NCI-H82 treated with DMSO at 0.1 percent for 48 hours (cell line): ENCODE measurements at regions not wholly inside any gene's neighbourhood (a gene's known extent, or its start where the extent isn't known, plus 50 kb on each side); places are given as distances from the start of the nearest gene placed in this dataset.
"Not testable (repeated sequence)": the region's sequence is repeated elsewhere in the genome, so short reads cannot be mapped to it uniquely, and the experiment has no call there.

ENCODE experiments used
- DNase-seq: peaks from one replicate; lab custom pipeline; 2025; ENCODE audit not compliant: unreplicated experiment; lab: John Stamatoyannopoulos, UW

DNA sequence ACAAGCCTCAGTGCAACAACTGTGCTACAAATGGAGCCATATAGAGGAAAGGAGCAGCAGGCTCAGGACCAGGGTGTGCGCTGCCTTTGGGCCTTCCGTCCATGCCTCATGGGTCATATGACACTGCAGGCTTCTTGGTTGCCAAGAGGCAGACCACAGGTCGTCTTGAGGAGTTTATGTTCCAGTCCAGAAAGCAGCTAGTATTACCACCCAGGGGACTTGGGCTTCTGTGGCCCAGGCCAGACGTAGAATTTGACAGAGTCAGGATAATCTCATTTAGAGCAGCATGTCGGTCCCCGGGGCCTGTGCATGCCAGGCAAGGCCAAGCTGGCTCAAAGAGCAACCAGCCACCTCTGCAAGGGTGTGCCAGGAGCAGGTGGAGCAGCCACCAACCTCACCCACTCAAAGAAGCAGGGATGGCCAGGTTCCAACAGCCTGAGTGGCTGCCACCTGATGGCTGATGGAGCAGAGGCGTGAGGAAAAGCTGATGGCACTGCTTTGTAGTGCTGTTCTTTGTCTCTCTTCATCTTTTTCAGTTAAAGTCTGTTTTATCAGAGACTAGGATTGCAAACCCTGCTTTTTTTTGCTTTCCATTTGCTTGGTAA, 109.1 kb downstream of the CCDC74A start:
- DNase-seq = not testable (repeated sequence)

DNA sequence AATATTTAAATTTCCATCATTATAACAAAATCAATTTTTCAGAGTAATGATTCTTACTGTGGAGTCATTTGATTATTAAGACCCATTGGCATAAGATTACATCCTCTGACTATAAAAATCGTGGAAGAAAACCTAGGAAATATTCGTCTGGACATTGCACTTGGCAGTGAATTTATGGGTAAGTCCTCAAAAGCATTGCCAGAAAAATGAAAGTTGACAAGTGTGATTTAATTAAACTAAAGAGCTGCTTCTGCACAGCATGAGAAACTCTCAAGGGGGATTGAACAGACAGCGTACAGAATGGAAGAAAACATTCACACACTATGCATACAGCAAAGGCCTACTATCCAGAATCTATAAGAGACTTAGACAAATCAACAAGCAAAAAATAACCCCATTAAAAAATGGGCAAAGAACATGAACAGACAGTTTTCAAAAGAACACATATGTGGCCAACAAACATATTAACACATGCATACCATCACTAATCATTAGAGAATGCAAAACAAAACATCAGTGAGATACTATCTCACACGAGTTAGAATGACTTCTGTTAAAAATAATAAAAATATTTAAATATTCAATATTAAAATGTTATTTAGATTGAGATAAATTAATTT, 111.4 kb downstream of the CCDC74A start:
- not testable (repeated sequence) for DNase-seq

DNA sequence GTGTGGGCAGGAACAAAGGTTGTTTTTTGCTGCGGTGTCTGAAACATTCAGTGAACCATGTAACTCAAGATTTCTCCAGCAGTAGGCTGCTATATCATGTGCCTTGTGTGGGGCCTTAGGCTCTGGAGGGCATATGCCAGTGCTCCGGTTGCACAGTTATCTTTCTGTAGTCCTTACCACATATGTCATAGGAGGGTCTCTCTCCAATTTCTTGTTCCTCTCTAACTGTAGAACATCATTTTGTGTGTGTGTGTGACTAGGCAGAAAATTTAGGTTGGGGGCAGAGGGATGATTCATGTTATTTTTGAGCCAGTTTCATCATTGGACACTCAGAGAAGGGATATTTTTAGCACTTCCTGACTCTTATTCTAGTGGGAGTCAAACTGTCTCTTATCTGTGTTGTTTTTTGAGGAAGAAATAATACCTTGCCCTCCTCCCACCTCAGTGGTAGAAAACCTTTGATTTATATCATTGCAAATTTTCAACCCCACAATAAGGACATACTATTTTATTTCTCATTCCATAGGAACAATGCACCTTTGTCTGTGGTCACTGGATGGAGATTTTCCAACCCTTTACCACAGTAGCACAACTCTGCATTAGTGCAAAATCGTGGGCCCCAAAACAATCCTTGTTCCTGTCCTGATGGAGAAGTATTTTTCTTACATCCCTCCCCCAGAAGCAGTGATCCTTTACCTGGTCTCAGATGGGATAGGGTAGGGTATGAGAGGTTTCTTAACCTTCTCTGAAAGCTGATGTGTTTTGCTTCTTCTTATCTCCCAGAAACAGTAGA, 113.9 kb downstream of the CCDC74A start:
- DNase-seq = no peak

- not testable (repeated sequence) for DNase-seq
These were observed 115.5 kb downstream of the CCDC74A start for GRCh38 chr2:131643180-131643579.

DNA sequence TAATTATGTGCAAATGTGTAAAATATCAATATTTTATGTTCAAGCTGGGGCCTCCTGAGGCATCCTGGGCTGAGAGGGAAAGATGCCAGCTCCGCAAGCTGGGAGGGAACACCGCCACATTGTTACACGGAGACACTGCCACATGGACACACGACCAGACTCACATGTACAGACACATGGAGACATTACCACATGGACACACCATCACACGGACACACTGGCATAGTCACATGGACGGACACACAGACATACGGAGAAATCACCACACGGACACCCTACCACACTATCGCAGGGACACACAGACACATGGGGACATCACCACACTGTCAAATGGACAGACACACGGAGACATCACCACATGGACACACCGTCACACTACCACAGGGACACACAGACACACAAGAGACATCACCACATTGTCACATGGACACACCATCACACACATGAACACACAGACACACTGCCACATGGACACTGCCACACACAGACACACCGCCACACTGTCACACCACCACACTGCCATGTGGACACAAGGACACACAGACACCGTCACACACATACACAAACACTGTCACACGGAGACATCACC, 117.6 kb downstream of the CCDC74A start:
- no peak for DNase-seq

DNA sequence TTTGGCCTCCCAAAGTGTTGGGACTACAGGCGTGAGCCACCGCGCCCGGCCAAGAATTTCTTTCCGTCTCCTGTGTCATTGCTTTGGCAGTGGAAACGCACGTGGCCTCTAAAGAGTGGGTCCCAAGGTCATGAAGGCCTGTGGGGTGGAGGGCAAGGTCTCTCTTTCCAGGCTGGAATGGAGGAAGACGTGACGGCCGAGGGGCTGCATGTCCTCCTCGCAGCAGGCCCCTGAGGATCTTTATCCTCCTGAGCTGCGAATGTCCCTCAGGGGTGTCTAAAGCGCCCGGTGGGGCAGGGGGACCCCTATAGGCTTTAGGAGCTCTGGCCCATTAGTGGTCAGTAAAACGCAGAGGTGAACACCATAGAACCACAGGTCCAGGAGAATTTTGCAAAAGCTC, 118.5 kb downstream of the CCDC74A start:
- DNase-seq = not testable (repeated sequence)

GRCh38 chr2:131646669-131647297, 119.1 kb downstream of the CCDC74A start:
- no peak for DNase-seq

- not testable (repeated sequence) for DNase-seq
These were observed 120.9 kb downstream of the CCDC74A start for GRCh38 chr2:131648565-131648964.

- not testable (repeated sequence) for DNase-seq
These were observed 124.6 kb downstream of the CCDC74A start for GRCh38 chr2:131652246-131652645.

DNA sequence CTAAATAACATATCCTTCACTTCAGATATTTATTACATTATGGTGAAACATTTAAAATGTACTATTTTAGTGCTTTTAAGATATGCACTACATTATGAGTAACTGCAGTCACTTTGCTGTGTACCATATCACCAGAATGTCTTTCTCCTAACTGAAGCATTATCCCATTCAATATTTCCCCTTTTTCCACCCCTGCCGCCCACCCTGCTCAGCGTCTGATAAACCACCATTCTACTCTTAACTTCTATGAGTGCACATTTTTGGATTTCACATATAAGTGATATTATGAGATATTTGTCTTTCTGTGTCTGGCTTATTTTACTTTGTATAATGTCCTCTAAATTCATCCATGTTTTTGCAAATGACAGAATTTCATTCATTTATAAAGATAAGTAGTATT, 126.4 kb downstream of the CCDC74A start:
- DNase-seq = not testable (repeated sequence)

DNA sequence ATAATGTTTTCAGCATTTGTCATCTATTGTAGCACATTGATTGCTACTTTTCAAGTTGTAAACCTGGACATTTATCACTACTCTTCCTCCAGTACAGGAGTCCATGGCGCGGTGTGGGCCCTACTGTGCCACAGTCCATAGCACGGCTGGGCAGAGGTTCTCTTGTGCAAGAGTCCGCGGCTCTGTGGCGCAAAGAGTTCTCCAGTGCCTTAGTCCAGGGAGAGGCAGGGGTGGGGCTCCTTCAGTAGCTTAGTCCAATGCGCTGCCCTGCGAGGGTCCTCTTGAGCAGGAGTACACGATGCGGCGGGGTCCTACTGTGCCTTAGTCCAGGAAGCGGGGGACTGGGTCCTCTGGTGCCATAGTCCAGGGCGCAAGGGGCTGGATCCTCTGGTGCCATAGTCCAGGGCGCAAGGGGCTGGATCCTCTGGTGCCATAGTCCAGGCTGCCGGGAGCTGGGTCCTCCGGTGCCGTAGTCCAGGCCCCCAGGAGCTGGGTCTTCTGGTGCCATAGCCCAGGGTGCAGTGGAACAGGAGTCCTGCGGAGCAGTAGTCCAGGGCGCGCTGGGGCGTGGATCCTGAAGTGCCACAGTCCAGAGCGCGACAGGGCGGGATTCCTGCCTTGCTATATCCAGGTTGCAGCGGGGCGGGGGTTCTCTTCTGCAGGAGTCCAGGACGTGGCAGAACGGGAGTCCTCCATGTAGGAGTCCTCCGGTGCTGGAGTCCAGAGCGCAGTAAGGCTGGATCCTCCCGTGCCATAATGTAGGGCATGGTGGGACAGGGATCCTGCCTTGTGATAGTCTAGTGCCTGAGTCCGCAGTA, 129.3 kb downstream of the CCDC74A start:
- DNase-seq = no peak

- DNase-seq = no peak
These were observed 130.4 kb downstream of the CCDC74A start for GRCh38 chr2:131657895-131658768.

DNA sequence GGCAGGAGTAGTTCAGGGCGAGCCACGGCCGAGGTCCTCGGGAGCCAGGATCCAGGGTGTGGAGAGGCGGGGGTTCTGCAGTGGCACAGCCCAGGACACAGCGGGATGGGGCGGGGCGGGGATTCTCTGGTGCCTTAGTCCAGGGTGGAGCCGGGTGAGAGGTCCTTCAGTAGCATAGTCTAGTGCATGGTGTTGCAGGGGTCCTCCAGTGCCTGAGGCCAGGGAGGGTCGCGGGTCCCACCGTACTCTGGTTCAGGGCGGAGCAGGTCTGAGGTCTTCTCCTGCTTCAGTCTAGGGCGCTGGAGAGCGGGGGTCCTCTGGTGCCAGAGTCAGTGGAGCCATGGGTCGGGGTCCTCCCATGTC, 131.1 kb downstream of the CCDC74A start:
- DNase-seq = no peak

GRCh38 chr2:131659168-131659572, 131.5 kb downstream of the CCDC74A start:
- DNase-seq = no peak

DNA sequence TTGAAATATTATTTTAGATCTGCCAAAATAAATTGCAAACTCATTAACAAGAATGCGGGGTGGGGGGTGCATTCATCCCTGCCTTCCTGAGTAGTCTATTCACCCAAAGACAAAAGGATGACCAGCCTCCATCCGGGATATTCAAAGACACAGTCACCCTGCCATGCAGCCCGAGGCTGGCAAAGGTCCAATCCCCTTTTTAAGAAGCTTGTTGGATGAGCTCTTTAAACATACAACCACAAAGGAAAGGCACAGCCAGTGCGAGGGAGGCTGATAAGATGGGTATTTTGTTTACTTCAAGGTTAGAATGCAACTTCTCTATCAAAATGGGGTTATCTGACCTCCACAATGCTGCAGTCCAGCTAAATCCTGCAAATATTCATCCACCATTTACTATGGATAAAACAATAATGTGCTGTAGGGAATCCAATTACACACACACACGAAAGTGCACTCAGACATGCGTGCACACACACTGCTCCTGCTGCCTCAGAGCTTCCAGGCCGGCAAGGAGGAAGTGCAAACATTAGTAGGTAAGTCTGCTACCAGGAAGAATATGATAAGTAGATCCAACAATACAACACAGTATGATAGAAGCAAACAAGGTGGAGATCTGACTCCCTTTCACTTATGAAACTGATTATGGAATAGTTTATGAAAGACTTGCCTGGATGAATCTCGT, 133.6 kb downstream of the CCDC74A start:
- DNase-seq = peak; percentile 42

GRCh38 chr2:131661884-131662535, 134.3 kb downstream of the CCDC74A start:
- not testable (repeated sequence) for DNase-seq

GRCh38 chr2:131663501-131663900, 135.8 kb downstream of the CCDC74A start:
- not testable (repeated sequence) for DNase-seq

DNA sequence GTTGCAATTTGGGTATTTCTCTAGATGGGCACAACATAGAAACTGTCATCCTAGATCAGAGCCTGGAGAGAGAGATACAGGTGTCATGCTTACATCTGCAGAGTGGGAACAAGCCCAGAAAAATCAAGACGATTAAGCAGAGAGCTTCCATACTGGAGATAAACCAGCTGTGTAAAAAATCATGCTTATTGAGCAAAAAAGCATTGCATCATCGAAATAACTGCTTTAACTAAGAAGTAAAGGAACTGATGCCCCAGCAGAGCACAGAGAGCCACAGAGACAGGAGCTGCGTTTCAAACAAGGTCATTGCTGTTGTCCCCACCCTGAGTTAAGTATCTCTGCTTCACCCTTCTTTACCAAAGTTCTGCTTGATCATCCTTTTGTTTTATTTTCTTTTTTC, 138.0 kb downstream of the CCDC74A start:
- DNase-seq = not testable (repeated sequence)
